Embryonic facial prominence (tissue), 1 donor: ENCODE measurements at regions not wholly inside any gene's neighbourhood (a gene's known extent, or its start where the extent isn't known, plus 50 kb on each side); places are given as distances from the start of the nearest gene placed in this dataset.
"Not testable (repeated sequence)": the region's sequence is repeated elsewhere in the genome, so short reads cannot be mapped to it uniquely, and the experiment has no call there.

Experiments used
- DNase-seq: peaks from one replicate; pipeline ENCODE4 v3.0.0-alpha.2; 2016; ENCODE audit errors: extremely low spot score

- DNase-seq, result no peak
These were observed 52.4 kb upstream of the GNAI1 start for GRCh38 chr7:80082213-80082612.

- DNase-seq, result no peak
These were observed 55.7 kb upstream of the GNAI1 start for GRCh38 chr7:80078886-80079285.

GRCh38 chr7:80078159-80078731, 56.4 kb upstream of the GNAI1 start:
- no peak for DNase-seq

- no peak for DNase-seq
These were observed 64.2 kb upstream of the GNAI1 start for GRCh38 chr7:80070391-80070790.

GRCh38 chr7:80066639-80067038, 68.0 kb upstream of the GNAI1 start:
- DNase-seq, result no peak

- DNase-seq, result no peak
These were observed 70.8 kb upstream of the GNAI1 start for GRCh38 chr7:80063834-80064233.

GRCh38 chr7:80060218-80060806, 74.3 kb upstream of the GNAI1 start:
- peak; percentile 57 for DNase-seq

GRCh38 chr7:80057488-80057887, 77.1 kb upstream of the GNAI1 start:
- no peak for DNase-seq

GRCh38 chr7:80054356-80054755, 80.3 kb upstream of the GNAI1 start:
- DNase-seq, result no peak

- no peak for DNase-seq
These were observed 81.5 kb upstream of the GNAI1 start for GRCh38 chr7:80053124-80053523.

- no peak for DNase-seq
These were observed 86.7 kb upstream of the GNAI1 start for GRCh38 chr7:80047856-80048459.

GRCh38 chr7:80047032-80047431, 87.6 kb upstream of the GNAI1 start:
- no peak for DNase-seq

- no peak for DNase-seq
These were observed 89.8 kb upstream of the GNAI1 start for GRCh38 chr7:80044796-80045195.

GRCh38 chr7:80040752-80041151, 93.9 kb upstream of the GNAI1 start:
- no peak for DNase-seq

GRCh38 chr7:80040335-80040734, 94.3 kb upstream of the GNAI1 start:
- DNase-seq, result no peak

GRCh38 chr7:80039251-80039884, 95.3 kb upstream of the GNAI1 start:
- no peak for DNase-seq

- no peak for DNase-seq
These were observed 96.9 kb upstream of the GNAI1 start for GRCh38 chr7:80037689-80038088.

- DNase-seq, result no peak
These were observed 98.5 kb upstream of the GNAI1 start for GRCh38 chr7:80036107-80036506.

GRCh38 chr7:80028717-80029116, 105.9 kb upstream of the GNAI1 start:
- DNase-seq, result no peak

- no peak for DNase-seq
These were observed 106.9 kb upstream of the GNAI1 start for GRCh38 chr7:80027611-80028173.

GRCh38 chr7:80026766-80027165, 107.9 kb upstream of the GNAI1 start:
- DNase-seq, result no peak

GRCh38 chr7:80020277-80020676, 114.4 kb upstream of the GNAI1 start:
- not testable (repeated sequence) for DNase-seq

- not testable (repeated sequence) for DNase-seq
These were observed 114.8 kb upstream of the GNAI1 start for GRCh38 chr7:80019809-80020207.
